Heart left ventricle (tissue), 16 donors: ENCODE measurements at regions not wholly inside any gene's neighbourhood (a gene's known extent, or its start where the extent isn't known, plus 50 kb on each side); places are given as distances from the start of the nearest gene placed in this dataset.

Source experiments
- ATAC-seq, 4 donors: fragments of 200-7000 bp; cut with Tn5 transposase; one replicate each; pipeline ENCODE4 v1.9.1; 2020 to 2022; ENCODE audit warnings: moderate library complexity in 4 of 4, mild to moderate bottlenecking in 3 of 4, moderate number of reproducible peaks in 1 of 4
- DNase-seq, 5 donors: peaks; one replicate each; pipeline ENCODE4 v3.0.0-alpha.2; 2020
- H3K27ac ChIP-seq, 12 donors: fragments of 200-600 bp; sonication (generic) in 4 of 12; one replicate each; pipeline versions ENCODE4 v1.5.0 to v1.8.0; 2016 to 2022; ENCODE audit warnings: mild to moderate bottlenecking in 2 of 12
- H3K27me3 ChIP-seq, 9 donors: fragments of 200-600 bp; sonication (generic) in 2 of 9; one replicate each; pipeline versions ENCODE4 v1.5.1 to v1.8.0; 2016 to 2022; ENCODE audit warnings: mild to moderate bottlenecking in 3 of 9
- H3K36me3 ChIP-seq, 9 donors: fragments of 200-600 bp; sonication (generic) in 2 of 9; one replicate each; pipeline versions ENCODE4 v1.5.0 to v1.8.0; 2018 to 2022; ENCODE audit warnings: mild to moderate bottlenecking in 2 of 9
- H3K4me1 ChIP-seq, 12 donors: fragments of 200-600 bp; sonication (generic) in 4 of 12; one replicate each; pipeline versions ENCODE4 v1.5.0 to v1.8.0; 2016 to 2022; ENCODE audit warnings: mild to moderate bottlenecking in 3 of 12
- H3K4me3 ChIP-seq, 12 donors: fragments of 200-600 bp; sonication (generic) in 4 of 12; one replicate each; pipeline versions ENCODE4 v1.5.0 to v1.8.0; 2017 to 2022; ENCODE audit warnings: mild to moderate bottlenecking in 9 of 12, moderate library complexity in 4 of 12
- H3K9me3 ChIP-seq, 12 donors: fragments of 200-600 bp; sonication (generic) in 4 of 12; one replicate each; pipeline versions ENCODE4 v1.5.0 to v1.8.0; 2016 to 2022; ENCODE audit warnings: mild to moderate bottlenecking in 1 of 12
- POLR2A ChIP-seq, 2 donors: fragments of 450-650 bp; IDR thresholded peaks; one replicate each; pipeline ENCODE4 v1.6.1; 2017; ENCODE audit warnings: antibody characterized with exemption in 2 of 2, mild to moderate bottlenecking in 2 of 2, moderate library complexity in 2 of 2
- WGBS, 4 donors: extraction: QIAGEN DNeasy Blood & Tissue Kit in 2 of 4; methylation state at CpG; one replicate each; pipeline versions ENCODE4 v1.1.5 to v1.1.7; 2013 to 2018; 5-methylcytosine and 5-hydroxymethylcytosine counted together
- intact Hi-C, 10 donors: fragments of 100-400 bp; cut with DNase I; formaldehyde crosslinking; loops; one replicate each; pipeline versions ENCODE4 v1.11.1 to v1.14.2; 2022
- TF ChIP-seq, protein P1 (sequence below), 12 donors: fragments of 200-600 bp; sonication (generic) in 4 of 12; IDR thresholded peaks; one replicate each; pipeline versions ENCODE4 v1.5.0 to v1.8.0; 2018 to 2022; ENCODE audit warnings: antibody characterized with exemption in 12 of 12, mild to moderate bottlenecking in 5 of 12
- donor health status: ischemic (EF 13 %, LVEDD 7.1; RV severe dilation, severe dysfunction).
- donor health status: healthy with polysubstance abuse.
- donor health status: DM: no; HTN: yes; CAD: no.
- donor health status: DM: no; HTN: no; CAD: no.
- donor health status: ischemic (EF 25% LVEDD 6.9; RV normal size, moderate dysfunction).
- donor health status: ischemic (EF 25% LVEDD 5.7; RV mildly dilated, moderate dysfunction).
- donor health status: healthy.
- donor health status: DM: yes; HTN: yes; CAD: no.
- donor health status: ischemic (EF 35%, LVEDD 5.7; RV mildly dilated, moderate dysfunction).
- donor health status: nonischemic (EF 11% LVEDD 7.7; RV severe dilation, severe dysfunction).
- donor health status: DM: yes; HTN: yes; CAD: no.
- donor health status: PGD.
- donor health status: ischemic (EF 29% LVEDD 5.4; RV normal size, mild dysfunction).
- donor health status: nonischemic (EF 23%, LVEDD 6.1; RV moderate dilation, normal function).

DNA sequence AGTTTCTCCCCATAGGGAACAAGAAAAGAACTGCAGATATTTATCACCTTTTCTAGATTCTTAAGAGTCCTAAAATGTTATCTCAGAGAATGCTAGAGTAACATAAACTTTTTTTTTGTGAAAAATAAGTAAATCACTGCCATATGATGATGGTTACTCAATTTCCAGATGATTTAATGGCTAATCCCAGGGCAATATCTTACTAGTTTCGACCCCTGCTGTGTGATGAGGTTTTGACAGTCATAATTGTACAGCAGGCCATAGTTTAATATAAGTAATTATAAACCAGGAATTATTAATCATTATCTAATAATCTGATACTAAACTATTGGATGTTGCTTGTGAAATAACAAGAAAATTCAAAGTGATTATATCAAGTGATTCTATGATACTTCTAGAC, 210.6 kb downstream of the HLX start:
- DNase-seq (no peak), ATAC-seq (no peak)
- Histone ChIP-seq H3K4me3 (no peak overlapping the region), H3K36me3 (no peaks in the 10 kb centered on the region), H3K9me3 (no peaks in the 10 kb centered on the region), H3K4me1 (peaks cover 0 to 19% (median 0%) of the 10 kb centered on the region in 12 donors), H3K27ac (no peak overlapping the region), H3K27me3 (no peaks in the 10 kb centered on the region)
- no peak for TF ChIP-seq POLR2A (IDR thresholded peaks at IDR 0.05)
- TF ChIP-seq, protein P1, sequence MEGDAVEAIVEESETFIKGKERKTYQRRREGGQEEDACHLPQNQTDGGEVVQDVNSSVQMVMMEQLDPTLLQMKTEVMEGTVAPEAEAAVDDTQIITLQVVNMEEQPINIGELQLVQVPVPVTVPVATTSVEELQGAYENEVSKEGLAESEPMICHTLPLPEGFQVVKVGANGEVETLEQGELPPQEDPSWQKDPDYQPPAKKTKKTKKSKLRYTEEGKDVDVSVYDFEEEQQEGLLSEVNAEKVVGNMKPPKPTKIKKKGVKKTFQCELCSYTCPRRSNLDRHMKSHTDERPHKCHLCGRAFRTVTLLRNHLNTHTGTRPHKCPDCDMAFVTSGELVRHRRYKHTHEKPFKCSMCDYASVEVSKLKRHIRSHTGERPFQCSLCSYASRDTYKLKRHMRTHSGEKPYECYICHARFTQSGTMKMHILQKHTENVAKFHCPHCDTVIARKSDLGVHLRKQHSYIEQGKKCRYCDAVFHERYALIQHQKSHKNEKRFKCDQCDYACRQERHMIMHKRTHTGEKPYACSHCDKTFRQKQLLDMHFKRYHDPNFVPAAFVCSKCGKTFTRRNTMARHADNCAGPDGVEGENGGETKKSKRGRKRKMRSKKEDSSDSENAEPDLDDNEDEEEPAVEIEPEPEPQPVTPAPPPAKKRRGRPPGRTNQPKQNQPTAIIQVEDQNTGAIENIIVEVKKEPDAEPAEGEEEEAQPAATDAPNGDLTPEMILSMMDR (IDR thresholded peaks at IDR 0.05): no peak
- 76 to 91% (median 86%) methylated on average over 1 of the region's 1 CpG for WGBS, 4 donors
- intact Hi-C loops: loop anchor here in 1 of 10 donors (10.0 kb wide), 1 partner anchor 55 kb away; no protein-coding TSS in a partner anchor

DNA sequence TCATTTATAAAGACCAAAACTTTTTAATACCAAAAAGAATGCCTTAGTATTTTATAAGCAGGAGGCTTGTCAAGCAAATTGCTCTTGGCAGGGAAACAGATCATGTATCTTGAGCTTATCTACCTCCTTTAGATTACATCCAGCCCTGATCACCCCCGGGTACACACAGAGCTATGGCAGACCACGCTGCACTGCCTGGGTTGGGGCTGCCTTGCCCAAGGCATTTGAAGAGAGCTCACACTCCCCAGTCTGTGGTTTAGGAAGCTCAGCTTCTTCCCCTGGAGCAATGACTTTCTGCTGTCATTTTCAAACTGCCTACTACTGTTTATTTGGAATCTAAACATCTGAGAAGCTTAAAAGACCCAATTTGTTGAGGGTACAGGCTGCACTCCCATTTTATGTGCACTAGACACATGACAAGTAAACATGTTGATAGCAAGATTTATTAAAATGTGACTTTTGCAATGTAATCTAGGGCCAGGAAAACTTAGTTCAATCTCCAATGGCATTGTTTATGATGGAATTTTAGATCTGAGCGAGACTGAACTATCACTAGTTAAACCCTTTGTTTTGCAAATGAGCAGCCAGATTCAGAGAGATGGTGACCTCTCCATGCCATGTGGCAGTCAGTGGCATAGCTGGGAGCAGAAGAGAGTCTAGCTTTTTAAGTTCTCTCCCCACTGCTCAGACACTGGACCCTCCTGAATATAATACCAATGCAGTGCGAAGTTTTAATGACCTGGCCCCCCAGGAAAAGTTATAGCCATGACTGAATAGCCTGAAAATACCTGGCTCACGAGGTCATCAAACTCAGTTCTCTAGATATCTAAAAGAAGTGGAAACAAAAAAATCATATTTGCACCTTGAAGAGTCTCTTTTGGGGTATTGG, 214.9 kb downstream of the HLX start:
- Histone ChIP-seq H3K9me3 (no peaks in the 10 kb centered on the region), H3K4me1 (peaks cover 0 to 31% (median 0%) of the 10 kb centered on the region in 12 donors), H3K27ac (no peak overlapping the region), H3K27me3 (no peaks in the 10 kb centered on the region), H3K4me3 (no peak overlapping the region), H3K36me3 (no peaks in the 10 kb centered on the region)
- WGBS, 4 donors: 59 to 63% (median 62%) methylated on average over 5 of the region's 5 CpGs
- ATAC-seq (no peak), DNase-seq (no peak)
- intact Hi-C loops: loop anchor here in 1 of 10 donors (10.0 kb wide), 1 partner anchor 59 kb away; no protein-coding TSS in a partner anchor
- TF ChIP-seq, protein P1 (IDR thresholded peaks at IDR 0.05): no peak
- no peak for TF ChIP-seq POLR2A (IDR thresholded peaks at IDR 0.05)

DNA sequence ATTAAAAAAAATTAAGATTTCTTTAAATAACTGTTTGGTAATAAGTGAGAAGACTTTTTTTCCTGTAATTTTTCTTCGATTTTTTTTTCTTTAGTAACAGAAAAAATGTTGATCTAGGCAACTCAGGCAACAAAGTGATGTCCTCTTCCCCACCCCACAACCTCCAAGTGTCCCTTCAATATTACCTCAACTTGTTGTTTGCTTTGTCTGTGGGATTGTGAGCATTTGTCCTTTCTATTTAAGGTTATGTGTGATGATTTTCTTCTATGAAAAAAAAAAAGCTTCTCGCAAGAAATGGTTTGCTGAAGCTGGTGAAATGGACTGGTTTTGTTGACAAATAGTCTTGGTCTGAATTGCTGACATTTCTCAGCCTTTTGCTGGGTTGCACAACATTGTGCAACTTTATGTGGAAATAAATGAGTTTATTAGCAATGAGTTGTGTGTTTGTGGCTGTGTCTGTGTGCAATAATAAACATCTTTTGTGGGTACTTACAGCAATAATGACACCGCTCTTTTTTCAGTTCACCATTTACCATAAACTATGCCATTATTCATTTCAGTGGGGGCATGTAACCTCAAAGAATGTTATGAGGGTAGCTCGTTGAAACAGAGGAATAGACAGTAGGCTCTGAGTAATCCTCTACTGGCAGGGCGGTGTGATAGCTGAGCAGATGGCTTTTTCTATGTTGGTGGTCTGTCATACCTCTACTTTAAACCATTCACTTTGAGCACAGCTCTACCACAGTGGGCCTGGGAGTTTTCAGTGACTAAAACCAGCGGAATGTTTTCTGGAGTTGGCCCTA, 218.4 kb downstream of the HLX start:
- Histone ChIP-seq H3K27ac (peak overlapping the region in 3 of 12 donors; percentile 21 to 85 (median 59)), H3K4me1 (peaks cover 0 to 65% (median 0%) of the 10 kb centered on the region in 12 donors)
- TF ChIP-seq, protein P1 (IDR thresholded peaks at IDR 0.05): no peak
- TF ChIP-seq POLR2A (IDR thresholded peaks at IDR 0.05): no peak

More for the DNA sequence above, 218.4 kb downstream of the HLX start:
- ATAC-seq: peak in 2 of 4 donors; percentile 19 to 49
- no peak for DNase-seq
- Histone ChIP-seq H3K9me3 (no peaks in the 10 kb centered on the region), H3K4me3 (no peak overlapping the region), H3K27me3 (no peaks in the 10 kb centered on the region), H3K36me3 (no peaks in the 10 kb centered on the region)
- WGBS, 4 donors: 77 to 85% (median 81%) methylated on average over 6 of the region's 6 CpGs
- intact Hi-C loops: loop anchor here in 1 of 10 donors (10.0 kb wide), 1 partner anchor 63 kb away; no protein-coding TSS in a partner anchor
